ENCODE measurements at regions not wholly inside any gene's neighbourhood (a gene's known extent, or its start where the extent isn't known, plus 50 kb on each side); places are given as distances from the start of the nearest gene placed in this dataset.

GRCh38 chr19:28987177-28987576, 225.8 kb downstream of the UQCRFS1 start:
- no peaks in the 10 kb centered on the region for H3K4me1 ChIP-seq
- H3K27me3 ChIP-seq (ENCODE audit: insufficient read depth in 3 of 3, low read length in 2 of 3): peaks cover 0 to 1% (median 0%) of the 10 kb centered on the region in 3 donors
- no peak overlapping the region for H3K4me3 ChIP-seq
- H3K27ac ChIP-seq: no peak overlapping the region
- ATAC-seq (no peak), DNase-seq (no peak)
- no peaks in the 10 kb centered on the region for H3K9me3 ChIP-seq
- H3K36me3 ChIP-seq (ENCODE audit: insufficient read depth in 1 of 2, low read depth in 1 of 2): no peaks in the 10 kb centered on the region
- TF ChIP-seq CTCF (IDR thresholded peaks at IDR 0.05): no peak
- 79 to 85% (median 83%) methylated on average over 6 of the region's 6 CpGs for WGBS, 3 donors
- intact Hi-C loops (cut with DNase I): no loop called here

- intact Hi-C loops (cut with DNase I): no loop called here
- TF ChIP-seq CTCF (IDR thresholded peaks at IDR 0.05): no peak
- WGBS, 3 donors: 64 to 67% (median 65%) methylated on average over 8 of the region's 8 CpGs
- Histone ChIP-seq H3K4me3 (no peak overlapping the region), H3K36me3 (ENCODE audit: insufficient read depth in 1 of 2, low read depth in 1 of 2) (no peaks in the 10 kb centered on the region), H3K4me1 (no peaks in the 10 kb centered on the region), H3K9me3 (no peaks in the 10 kb centered on the region), H3K27me3 (ENCODE audit: insufficient read depth in 3 of 3, low read length in 2 of 3) (peaks cover 0 to 1% (median 0%) of the 10 kb centered on the region in 3 donors), H3K27ac (no peak overlapping the region)
- no peak for ATAC-seq
- DNase-seq: no peak
These were observed 227.8 kb downstream of the UQCRFS1 start for GRCh38 chr19:28985201-28985600.

- no peak for TF ChIP-seq CTCF (IDR thresholded peaks at IDR 0.05)
- DNase-seq: no peak
- H3K4me3 ChIP-seq: no peak overlapping the region
- ATAC-seq: no peak
- H3K4me1 ChIP-seq: no peaks in the 10 kb centered on the region
- no peak overlapping the region for H3K27ac ChIP-seq
- H3K36me3 ChIP-seq (ENCODE audit: insufficient read depth in 1 of 2, low read depth in 1 of 2): no peaks in the 10 kb centered on the region
- peaks cover 0 to 1% (median 0%) of the 10 kb centered on the region in 3 donors for H3K27me3 ChIP-seq (ENCODE audit: insufficient read depth in 3 of 3, low read length in 2 of 3)
- intact Hi-C loops (cut with DNase I): no loop called here
- WGBS, 3 donors: 89 to 92% (median 91%) methylated on average over 4 of the region's 4 CpGs
- H3K9me3 ChIP-seq: no peaks in the 10 kb centered on the region
These were observed 228.6 kb downstream of the UQCRFS1 start for GRCh38 chr19:28984315-28984714.

- Histone ChIP-seq H3K9me3 (no peaks in the 10 kb centered on the region), H3K36me3 (ENCODE audit: insufficient read depth in 1 of 2, low read depth in 1 of 2) (no peaks in the 10 kb centered on the region), H3K4me1 (no peaks in the 10 kb centered on the region), H3K27me3 (ENCODE audit: insufficient read depth in 3 of 3, low read length in 2 of 3) (peaks cover 0 to 1% (median 0%) of the 10 kb centered on the region in 3 donors), H3K4me3 (no peak overlapping the region), H3K27ac (no peak overlapping the region)
- ATAC-seq (no peak), DNase-seq (no peak)
- intact Hi-C loops (cut with DNase I): no loop called here
- no peak for TF ChIP-seq CTCF (IDR thresholded peaks at IDR 0.05)
- 87 to 94% (median 88%) methylated on average over 6 of the region's 6 CpGs for WGBS, 3 donors
These were observed 229.5 kb downstream of the UQCRFS1 start for GRCh38 chr19:28983430-28983829.

GRCh38 chr19:28981994-28982393, 231.0 kb downstream of the UQCRFS1 start:
- Histone ChIP-seq H3K9me3 (no peaks in the 10 kb centered on the region), H3K27ac (no peak overlapping the region), H3K4me1 (no peaks in the 10 kb centered on the region), H3K27me3 (ENCODE audit: insufficient read depth in 3 of 3, low read length in 2 of 3) (peaks cover 0 to 1% (median 0%) of the 10 kb centered on the region in 3 donors), H3K4me3 (no peak overlapping the region), H3K36me3 (ENCODE audit: insufficient read depth in 1 of 2, low read depth in 1 of 2) (no peaks in the 10 kb centered on the region)
- ATAC-seq (no peak), DNase-seq (no peak)
- no peak for TF ChIP-seq CTCF (IDR thresholded peaks at IDR 0.05)
- 87 to 93% (median 91%) methylated on average over 2 of the region's 2 CpGs for WGBS, 3 donors
- intact Hi-C loops (cut with DNase I): no loop called here

Measured in psoas muscle (tissue), 7 donors.